Progenitor cell of endocrine pancreas (in vitro differentiated cells): ENCODE measurements at regions not wholly inside any gene's neighbourhood (a gene's known extent, or its start where the extent isn't known, plus 50 kb on each side); places are given as distances from the start of the nearest gene placed in this dataset.

ENCODE experiments used
- DNase-seq: peaks from one replicate; pipeline ENCODE4 v3.0.0; 2021; ENCODE audit warnings: low spot score; ENCODE audit not compliant: unreplicated experiment
- H3K27ac Mint-ChIP-seq: 2 replicates; pipeline ENCODE4 v1.8.0; 2021; ENCODE audit warnings: mild to moderate bottlenecking, moderate library complexity, mixed read lengths
- H3K27me3 Mint-ChIP-seq: 2 replicates; pipeline ENCODE4 v1.8.0; 2021; ENCODE audit warnings: mixed read lengths
- H3K36me3 Mint-ChIP-seq: 2 replicates; pipeline ENCODE4 v1.8.0; 2022; ENCODE audit warnings: mixed read lengths; ENCODE audit not compliant: insufficient read depth
- H3K4me1 Mint-ChIP-seq: 2 replicates; pipeline ENCODE4 v1.8.0; 2021; ENCODE audit warnings: low read depth, mixed read lengths
- H3K4me3 Mint-ChIP-seq: 2 replicates; pipeline ENCODE4 v1.8.0; 2021; ENCODE audit warnings: low read depth, mild to moderate bottlenecking, moderate library complexity, mixed read lengths
- H3K9me3 Mint-ChIP-seq: 2 replicates; pipeline ENCODE4 v1.8.0; 2021; ENCODE audit warnings: low read depth, mixed read lengths
- CTCF ChIP-seq: fragments of 200-600 bp; sonication (generic); IDR thresholded peaks from one replicate; pipeline ENCODE4 v1.5.0; 2021; ENCODE audit warnings: antibody characterized with exemption, mild to moderate bottlenecking; ENCODE audit not compliant: unreplicated experiment

DNA sequence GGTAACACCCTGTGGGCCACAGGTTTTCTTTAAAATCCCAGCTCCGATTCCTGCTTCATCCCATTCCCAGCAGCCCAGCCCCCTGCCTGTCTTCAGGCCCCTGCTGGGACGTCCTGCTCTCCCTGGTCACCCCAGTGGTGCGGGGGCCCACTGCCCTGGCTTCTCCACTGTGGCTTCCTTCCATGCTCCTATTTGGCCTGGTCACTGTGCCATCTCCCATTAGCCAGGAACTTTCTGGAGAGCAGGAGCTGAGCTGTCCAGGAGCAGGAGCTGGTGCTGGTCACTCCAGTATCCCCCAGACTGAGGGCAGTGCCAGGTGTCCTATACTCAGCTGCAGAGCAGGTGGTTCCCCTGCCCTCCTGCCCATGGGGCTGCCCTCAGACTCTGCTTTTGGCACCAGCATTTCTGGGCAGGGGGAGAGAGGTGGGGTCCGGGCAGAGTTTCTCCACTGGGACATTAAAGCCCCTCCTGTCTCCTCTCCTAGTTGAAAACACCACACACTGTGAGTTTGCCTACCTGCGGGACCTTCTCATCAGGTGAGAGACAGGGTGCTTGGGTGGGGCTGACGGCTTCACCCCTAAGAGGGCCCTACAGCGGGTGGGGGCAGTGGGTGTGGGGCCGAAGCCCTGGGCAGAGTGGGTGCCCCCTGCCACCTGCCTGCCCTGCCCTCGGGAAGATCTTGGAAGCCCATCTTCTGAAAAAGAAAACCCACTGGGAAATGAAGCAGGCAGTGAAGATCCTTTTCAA lies 356.2 kb downstream of the SEC14L1 start:
- H3K36me3 Mint-ChIP-seq = peaks cover 13% of the 10 kb centered on the region
- no peaks in the 10 kb centered on the region for H3K27me3 Mint-ChIP-seq
- H3K27ac Mint-ChIP-seq = no peak overlapping the region
- DNase-seq = no peak
- no peaks in the 10 kb centered on the region for H3K4me1 Mint-ChIP-seq
- no peak for TF ChIP-seq CTCF
- H3K9me3 Mint-ChIP-seq = no peaks in the 10 kb centered on the region
- no peak overlapping the region for H3K4me3 Mint-ChIP-seq

- Mint-ChIP-seq H3K4me1 (no peaks in the 10 kb centered on the region), H3K36me3 (peaks cover 13% of the 10 kb centered on the region), H3K4me3 (no peak overlapping the region), H3K9me3 (no peaks in the 10 kb centered on the region), H3K27ac (no peak overlapping the region), H3K27me3 (no peaks in the 10 kb centered on the region)
- TF ChIP-seq CTCF = no peak
- no peak for DNase-seq
These were observed 356.8 kb downstream of the SEC14L1 start for GRCh38 chr17:77497578-77497934.

- TF ChIP-seq CTCF = no peak
- Mint-ChIP-seq H3K9me3 (no peaks in the 10 kb centered on the region), H3K27me3 (no peaks in the 10 kb centered on the region), H3K4me3 (no peak overlapping the region), H3K4me1 (no peaks in the 10 kb centered on the region), H3K27ac (no peak overlapping the region), H3K36me3 (peaks cover 13% of the 10 kb centered on the region)
- no peak for DNase-seq
These were observed 357.4 kb downstream of the SEC14L1 start for GRCh38 chr17:77498091-77498741.

GRCh38 chr17:77498791-77499698 lies 358.3 kb downstream of the SEC14L1 start:
- H3K36me3 Mint-ChIP-seq = peaks cover 13% of the 10 kb centered on the region
- TF ChIP-seq CTCF = no peak
- H3K9me3 Mint-ChIP-seq = no peaks in the 10 kb centered on the region
- H3K4me1 Mint-ChIP-seq = no peaks in the 10 kb centered on the region
- DNase-seq = no peak
- H3K27me3 Mint-ChIP-seq = no peaks in the 10 kb centered on the region
- no peak overlapping the region for H3K4me3 Mint-ChIP-seq
- peak overlapping the region; percentile 81 for H3K27ac Mint-ChIP-seq
